ENCODE measurements at regions not wholly inside any gene's neighbourhood (a gene's known extent, or its start where the extent isn't known, plus 50 kb on each side); places are given as distances from the start of the nearest gene placed in this dataset.
"Not testable (repeated sequence)": the region's sequence is repeated elsewhere in the genome, so short reads cannot be mapped to it uniquely, and the experiment has no call there.

- H3K4me3 ChIP-seq (ENCODE audit: low read depth, low read length) = no peak overlapping the region
- TF ChIP-seq CTCF (IDR thresholded peaks at IDR 0.05; ENCODE audit: insufficient read depth, low read depth, low read length, missing control alignments) = no peak
- DNase-seq (ENCODE audit: low read depth) = no peak
These were observed 61.8 kb downstream of the SDR9C7 start for GRCh38 chr12:56872366-56872765.

GRCh38 chr12:56867216-56867615 is 67.0 kb downstream of the SDR9C7 start:
- no peak for DNase-seq (ENCODE audit: low read depth)
- no peak for TF ChIP-seq CTCF (IDR thresholded peaks at IDR 0.05; ENCODE audit: insufficient read depth, low read depth, low read length, missing control alignments)
- no peak overlapping the region for H3K4me3 ChIP-seq (ENCODE audit: low read depth, low read length)

GRCh38 chr12:56866493-56866892 is 67.7 kb downstream of the SDR9C7 start:
- no peak overlapping the region for H3K4me3 ChIP-seq (ENCODE audit: low read depth, low read length)
- no peak for DNase-seq (ENCODE audit: low read depth)
- no peak for TF ChIP-seq CTCF (IDR thresholded peaks at IDR 0.05; ENCODE audit: insufficient read depth, low read depth, low read length, missing control alignments)

- H3K4me3 ChIP-seq (ENCODE audit: low read depth, low read length) = no peak overlapping the region
- TF ChIP-seq CTCF (IDR thresholded peaks at IDR 0.05; ENCODE audit: insufficient read depth, low read depth, low read length, missing control alignments) = no peak
These were observed 69.9 kb downstream of the SDR9C7 start for GRCh38 chr12:56864318-56864717.

GRCh38 chr12:56863789-56864188 is 70.4 kb downstream of the SDR9C7 start:
- DNase-seq (ENCODE audit: low read depth) = no peak
- TF ChIP-seq CTCF (IDR thresholded peaks at IDR 0.05; ENCODE audit: insufficient read depth, low read depth, low read length, missing control alignments) = no peak
- no peak overlapping the region for H3K4me3 ChIP-seq (ENCODE audit: low read depth, low read length)

More at GRCh38 chr12:56864318-56864717, 69.9 kb downstream of the SDR9C7 start:
- DNase-seq (ENCODE audit: low read depth) = no peak

GRCh38 chr12:56862264-56862663 is 71.9 kb downstream of the SDR9C7 start:
- H3K4me3 ChIP-seq (ENCODE audit: low read depth, low read length) = no peak overlapping the region
- no peak for DNase-seq (ENCODE audit: low read depth)
- TF ChIP-seq CTCF (IDR thresholded peaks at IDR 0.05; ENCODE audit: insufficient read depth, low read depth, low read length, missing control alignments) = no peak

- H3K4me3 ChIP-seq (ENCODE audit: low read depth, low read length); DNase-seq (ENCODE audit: low read depth): not testable (repeated sequence)
These were observed 80.7 kb downstream of the SDR9C7 start for GRCh38 chr12:56853392-56853978.

Data from GM12865 (cell line).